Hepatocyte (in vitro differentiated cells): ENCODE measurements at regions not wholly inside any gene's neighbourhood (a gene's known extent, or its start where the extent isn't known, plus 50 kb on each side); places are given as distances from the start of the nearest gene placed in this dataset.
A peak's percentile ranks its signal among the peaks of the same experiment; 100 is the strongest.

ENCODE experiments used
- DNase-seq: peaks from one replicate; pipeline ENCODE4 v3.0.0-alpha.2; 2016; ENCODE audit warnings: low spot score
- H2AFZ ChIP-seq: fragments of 200-600 bp; sonication (generic); 2 replicates; pipeline ENCODE4 v1.6.0; 2016; ENCODE audit warnings: antibody characterized with exemption, mild to moderate bottlenecking
- H3K27ac ChIP-seq: fragments of 200-600 bp; sonication (generic); 2 replicates; pipeline ENCODE4 v1.5.1; 2016; ENCODE audit warnings: mild to moderate bottlenecking
- H3K27me3 ChIP-seq: fragments of 200-600 bp; sonication (generic); 2 replicates; pipeline ENCODE4 v1.6.1; 2016
- H3K36me3 ChIP-seq: fragments of 200-600 bp; sonication (generic); replicated peaks from 2 replicates; pipeline ENCODE4 v1.5.1; 2016; ENCODE audit warnings: low read depth; ENCODE audit not compliant: insufficient read depth
- H3K4me1 ChIP-seq: fragments of 200-600 bp; sonication (generic); 2 replicates; pipeline ENCODE4 v1.5.1; 2016; ENCODE audit warnings: mild to moderate bottlenecking, moderate library complexity; ENCODE audit not compliant: insufficient read depth
- H3K4me2 ChIP-seq: fragments of 200-600 bp; sonication (generic); 2 replicates; pipeline ENCODE4 v1.6.0; 2016
- H3K4me3 ChIP-seq: fragments of 200-600 bp; sonication (generic); 2 replicates; pipeline ENCODE4 v1.5.1; 2016; ENCODE audit warnings: mild to moderate bottlenecking
- H3K79me2 ChIP-seq: fragments of 200-600 bp; sonication (generic); 2 replicates; pipeline ENCODE4 v1.6.0; 2017; ENCODE audit warnings: mild to moderate bottlenecking
- H3K9me2 ChIP-seq: fragments of 200-600 bp; sonication (generic); replicated peaks from 2 replicates; pipeline ENCODE4 v1.6.0; 2017; ENCODE audit warnings: mild to moderate bottlenecking; ENCODE audit not compliant: insufficient read depth
- H3K9me3 ChIP-seq: fragments of 200-600 bp; sonication (generic); 2 replicates; pipeline ENCODE4 v1.5.1; 2016; ENCODE audit warnings: low read depth, mild to moderate bottlenecking
- H4K20me1 ChIP-seq: fragments of 200-600 bp; sonication (generic); 2 replicates; pipeline ENCODE4 v1.6.0; 2016; ENCODE audit warnings: mild to moderate bottlenecking; ENCODE audit not compliant: insufficient read depth, poor library complexity, severe bottlenecking
- EZH2 ChIP-seq: fragments of 200-600 bp; sonication (generic); IDR thresholded peaks from 2 replicates; pipeline ENCODE4 v1.6.1; 2016; ENCODE audit warnings: antibody characterized with exemption, mild to moderate bottlenecking, borderline replicate concordance
- EZH2phosphoT487 ChIP-seq: fragments of 200-600 bp; sonication (generic); IDR thresholded peaks from one replicate; pipeline ENCODE4 v1.6.1; 2018; ENCODE audit warnings: antibody characterized with exemption, mild to moderate bottlenecking, low read depth, moderate library complexity; ENCODE audit not compliant: unreplicated experiment, severe bottlenecking
- WGBS: methylation state at CpG from one replicate; pipeline ENCODE4 v1.1.6; 2016; ENCODE audit warnings: low lambda C conversion rate; ENCODE audit errors: missing lambda C conversion rate; 5-methylcytosine and 5-hydroxymethylcytosine counted together
- TF ChIP-seq, protein P1 (sequence below): fragments of 200-600 bp; sonication (generic); IDR thresholded peaks from 2 replicates; pipeline ENCODE4 v1.5.1; 2016; ENCODE audit warnings: antibody characterized with exemption, mild to moderate bottlenecking; ENCODE audit not compliant: poor library complexity

DNA sequence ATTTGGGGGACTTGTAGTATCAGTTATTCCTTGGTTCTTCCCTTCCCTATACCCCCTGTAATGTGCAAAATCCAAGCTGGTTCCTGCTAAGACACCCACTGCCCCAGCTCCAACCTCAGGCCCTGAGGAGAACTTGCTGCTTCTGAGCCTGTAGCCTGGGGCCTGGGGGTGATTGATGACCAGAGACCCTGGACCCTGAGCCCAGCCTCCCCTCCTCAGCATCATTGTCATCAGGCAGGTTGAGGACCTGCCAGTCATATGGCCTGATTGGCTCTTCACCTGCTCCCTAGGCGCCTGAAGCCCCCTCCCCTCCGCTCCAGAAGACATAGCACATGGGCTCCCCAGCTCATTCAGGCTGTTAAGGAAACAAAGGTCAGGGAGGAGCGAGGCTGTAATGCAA, 73.8 kb upstream of the YWHAQ start:
- Histone ChIP-seq H3K9me3 (no peaks in the 10 kb centered on the region), H3K4me2 (no peak overlapping the region), H3K36me3 (no peaks in the 10 kb centered on the region), H3K27me3 (no peaks in the 10 kb centered on the region), H3K79me2 (no peaks in the 10 kb centered on the region), H2AFZ (no peak overlapping the region), H3K9me2 (no peaks in the 10 kb centered on the region), H3K4me1 (peaks cover 18% of the 10 kb centered on the region), H3K27ac (no peak overlapping the region), H4K20me1 (no peaks in the 10 kb centered on the region), H3K4me3 (no peak overlapping the region)
- WGBS: 100% methylated on average over 3 of the region's 3 CpGs
- no peak for TF ChIP-seq EZH2phosphoT487
- TF ChIP-seq, protein P1, sequence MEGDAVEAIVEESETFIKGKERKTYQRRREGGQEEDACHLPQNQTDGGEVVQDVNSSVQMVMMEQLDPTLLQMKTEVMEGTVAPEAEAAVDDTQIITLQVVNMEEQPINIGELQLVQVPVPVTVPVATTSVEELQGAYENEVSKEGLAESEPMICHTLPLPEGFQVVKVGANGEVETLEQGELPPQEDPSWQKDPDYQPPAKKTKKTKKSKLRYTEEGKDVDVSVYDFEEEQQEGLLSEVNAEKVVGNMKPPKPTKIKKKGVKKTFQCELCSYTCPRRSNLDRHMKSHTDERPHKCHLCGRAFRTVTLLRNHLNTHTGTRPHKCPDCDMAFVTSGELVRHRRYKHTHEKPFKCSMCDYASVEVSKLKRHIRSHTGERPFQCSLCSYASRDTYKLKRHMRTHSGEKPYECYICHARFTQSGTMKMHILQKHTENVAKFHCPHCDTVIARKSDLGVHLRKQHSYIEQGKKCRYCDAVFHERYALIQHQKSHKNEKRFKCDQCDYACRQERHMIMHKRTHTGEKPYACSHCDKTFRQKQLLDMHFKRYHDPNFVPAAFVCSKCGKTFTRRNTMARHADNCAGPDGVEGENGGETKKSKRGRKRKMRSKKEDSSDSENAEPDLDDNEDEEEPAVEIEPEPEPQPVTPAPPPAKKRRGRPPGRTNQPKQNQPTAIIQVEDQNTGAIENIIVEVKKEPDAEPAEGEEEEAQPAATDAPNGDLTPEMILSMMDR: no peak
- no peak for TF ChIP-seq EZH2
- DNase-seq: no peak

DNA sequence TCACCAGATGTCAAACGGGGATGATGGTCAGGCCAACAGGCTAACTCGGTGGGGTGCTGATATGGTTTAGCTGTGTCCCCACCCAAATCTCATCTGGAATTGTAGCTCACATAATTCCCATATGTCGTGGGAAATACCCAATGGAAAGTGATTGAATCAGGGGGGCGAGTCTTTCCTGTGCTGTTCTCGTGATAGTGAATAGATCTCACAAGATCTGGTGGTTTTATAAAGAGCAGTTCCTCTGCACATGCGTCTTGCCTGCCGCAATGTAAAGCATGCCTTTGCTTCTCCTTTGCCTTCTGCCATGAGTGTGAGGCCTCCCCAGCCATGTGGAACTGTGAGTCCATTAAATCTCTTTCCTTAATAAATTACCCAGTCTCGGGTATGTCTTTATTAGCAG, 74.4 kb upstream of the YWHAQ start:
- Histone ChIP-seq H3K9me2 (no peaks in the 10 kb centered on the region), H3K36me3 (no peaks in the 10 kb centered on the region), H2AFZ (no peak overlapping the region), H3K9me3 (no peaks in the 10 kb centered on the region), H3K27me3 (no peaks in the 10 kb centered on the region), H3K27ac (no peak overlapping the region), H3K4me2 (no peak overlapping the region), H3K4me1 (peaks cover 18% of the 10 kb centered on the region), H3K79me2 (no peaks in the 10 kb centered on the region), H4K20me1 (no peaks in the 10 kb centered on the region), H3K4me3 (no peak overlapping the region)
- 89% methylated on average over 8 of the region's 8 CpGs for WGBS
- no peak for TF ChIP-seq EZH2phosphoT487
- DNase-seq: no peak

DNA sequence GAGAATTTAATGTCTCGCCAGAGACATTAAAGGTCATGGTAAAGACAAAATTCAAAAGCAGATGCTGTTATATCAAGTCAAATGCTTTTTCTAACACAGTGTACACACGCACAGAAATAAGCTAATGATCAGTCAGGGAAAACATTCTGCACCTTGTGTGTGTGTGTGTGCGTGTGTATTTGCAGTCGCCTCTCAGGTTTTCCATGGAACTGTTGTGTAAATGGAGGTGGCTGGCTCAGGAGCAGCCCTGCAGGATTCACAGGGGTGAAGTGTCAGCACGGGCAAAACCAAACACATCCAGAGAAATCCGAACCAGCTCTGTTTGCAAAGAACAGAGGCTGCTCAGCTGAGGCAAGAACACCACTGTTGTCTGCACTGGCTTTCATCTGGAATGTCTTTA, 76.2 kb upstream of the YWHAQ start:
- peaks cover 18% of the 10 kb centered on the region for H3K4me1 ChIP-seq
- peak; percentile 43 for DNase-seq
- H3K27me3 ChIP-seq: no peaks in the 10 kb centered on the region
- no peak overlapping the region for H3K4me2 ChIP-seq
- no peaks in the 10 kb centered on the region for H3K9me2 ChIP-seq
- no peak for TF ChIP-seq EZH2phosphoT487
- TF ChIP-seq, protein P1: no peak
- TF ChIP-seq EZH2: no peak
- H3K4me3 ChIP-seq: no peak overlapping the region
- no peak overlapping the region for H2AFZ ChIP-seq
- no peaks in the 10 kb centered on the region for H4K20me1 ChIP-seq
- no peaks in the 10 kb centered on the region for H3K9me3 ChIP-seq
- H3K36me3 ChIP-seq: no peaks in the 10 kb centered on the region
- H3K27ac ChIP-seq: no peak overlapping the region
- no peaks in the 10 kb centered on the region for H3K79me2 ChIP-seq
- 53% methylated on average over 6 of the region's 6 CpGs for WGBS

DNA sequence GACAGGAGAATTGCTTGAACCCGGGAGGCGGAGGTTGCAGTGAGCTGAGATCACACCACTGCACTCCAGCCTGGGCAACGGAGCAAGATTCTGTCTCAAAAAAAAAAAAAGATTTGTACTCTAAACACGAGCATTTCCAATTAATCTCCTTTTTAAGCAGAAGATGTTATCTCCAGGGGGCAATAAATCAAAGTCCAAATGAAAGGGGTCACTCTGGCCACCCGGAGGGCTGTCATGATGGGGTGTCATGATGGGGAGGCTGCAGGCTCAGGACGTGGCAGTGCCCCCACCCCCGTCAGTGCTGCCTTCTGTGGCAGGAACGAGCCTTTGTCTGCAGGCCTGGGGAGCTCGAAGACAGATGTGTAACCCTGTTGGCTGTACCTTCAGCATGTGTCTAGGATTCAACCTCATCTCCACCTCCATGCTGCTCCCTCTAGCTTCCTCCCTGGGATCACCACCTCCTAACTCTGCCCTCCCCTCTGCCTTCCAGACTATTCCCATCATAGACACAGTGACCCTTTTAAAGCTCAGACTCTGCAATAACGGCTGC, 76.9 kb upstream of the YWHAQ start:
- WGBS: 61% methylated on average over 10 of the region's 10 CpGs
- no peak overlapping the region for H2AFZ ChIP-seq

More for the DNA sequence above, 76.9 kb upstream of the YWHAQ start:
- no peak overlapping the region for H3K4me3 ChIP-seq
- H3K79me2 ChIP-seq: no peaks in the 10 kb centered on the region
- no peak overlapping the region for H3K4me2 ChIP-seq
- TF ChIP-seq EZH2phosphoT487 (no peak), EZH2 (no peak)
- TF ChIP-seq, protein P1: no peak
- no peaks in the 10 kb centered on the region for H3K9me2 ChIP-seq
- no peaks in the 10 kb centered on the region for H3K9me3 ChIP-seq
- no peaks in the 10 kb centered on the region for H3K27me3 ChIP-seq
- H4K20me1 ChIP-seq: no peaks in the 10 kb centered on the region
- no peak overlapping the region for H3K27ac ChIP-seq
- H3K4me1 ChIP-seq: peaks cover 14% of the 10 kb centered on the region
- no peaks in the 10 kb centered on the region for H3K36me3 ChIP-seq
- DNase-seq: no peak
